ENCODE measurements at regions not wholly inside any gene's neighbourhood (a gene's known extent, or its start where the extent isn't known, plus 50 kb on each side); places are given as distances from the start of the nearest gene placed in this dataset.
A peak's percentile ranks its signal among the peaks of the same experiment; 100 is the strongest.

- no peak for TF ChIP-seq CTCF (IDR thresholded peaks at IDR 0.05; ENCODE audit: extremely low read depth, insufficient read depth, missing control alignments)
- in situ Hi-C loops (cut with MboI; ENCODE audit: low pct_unique_long_range_greater_than_20kb, low sequenced_read_pairs, unreplicated experiment): no loop called here
- DNase-seq (ENCODE audit: low spot score): no peak
Measured at GRCh38 chr15:60251300-60252070, 146.3 kb downstream of the ANXA2 start.

GRCh38 chr15:60254416-60254815 lies 143.4 kb downstream of the ANXA2 start:
- TF ChIP-seq CTCF (IDR thresholded peaks at IDR 0.05; ENCODE audit: extremely low read depth, insufficient read depth, missing control alignments): no peak
- no peak for DNase-seq (ENCODE audit: low spot score)
- in situ Hi-C loops (cut with MboI; ENCODE audit: low pct_unique_long_range_greater_than_20kb, low sequenced_read_pairs, unreplicated experiment): no loop called here

GRCh38 chr15:60255390-60255789 lies 142.4 kb downstream of the ANXA2 start:
- peak; percentile 37 for DNase-seq (ENCODE audit: low spot score)
- in situ Hi-C loops (cut with MboI; ENCODE audit: low pct_unique_long_range_greater_than_20kb, low sequenced_read_pairs, unreplicated experiment): no loop called here
- no peak for TF ChIP-seq CTCF (IDR thresholded peaks at IDR 0.05; ENCODE audit: extremely low read depth, insufficient read depth, missing control alignments)

GRCh38 chr15:60257591-60258159 lies 140.1 kb downstream of the ANXA2 start:
- TF ChIP-seq CTCF (IDR thresholded peaks at IDR 0.05; ENCODE audit: extremely low read depth, insufficient read depth, missing control alignments): no peak
- DNase-seq (ENCODE audit: low spot score): no peak
- in situ Hi-C loops (cut with MboI; ENCODE audit: low pct_unique_long_range_greater_than_20kb, low sequenced_read_pairs, unreplicated experiment): no loop called here

- in situ Hi-C loops (cut with MboI; ENCODE audit: low pct_unique_long_range_greater_than_20kb, low sequenced_read_pairs, unreplicated experiment): no loop called here
- TF ChIP-seq CTCF (IDR thresholded peaks at IDR 0.05; ENCODE audit: extremely low read depth, insufficient read depth, missing control alignments): no peak
- no peak for DNase-seq (ENCODE audit: low spot score)
Measured at GRCh38 chr15:60259469-60259868, 138.3 kb downstream of the ANXA2 start.

GRCh38 chr15:60264088-60264487 lies 133.7 kb downstream of the ANXA2 start:
- TF ChIP-seq CTCF (IDR thresholded peaks at IDR 0.05; ENCODE audit: extremely low read depth, insufficient read depth, missing control alignments): no peak
- in situ Hi-C loops (cut with MboI; ENCODE audit: low pct_unique_long_range_greater_than_20kb, low sequenced_read_pairs, unreplicated experiment): no loop called here

More at GRCh38 chr15:60264088-60264487, 133.7 kb downstream of the ANXA2 start:
- no peak for DNase-seq (ENCODE audit: low spot score)

All from GM13977 (cell line).